Stromal cell of bone marrow (primary cell): ENCODE measurements at regions not wholly inside any gene's neighbourhood (a gene's known extent, or its start where the extent isn't known, plus 50 kb on each side); places are given as distances from the start of the nearest gene placed in this dataset.
"Not testable (repeated sequence)": the region's sequence is repeated elsewhere in the genome, so short reads cannot be mapped to it uniquely, and the experiment has no call there.

ENCODE experiments used
- DNase-seq: peaks from one replicate; pipeline ENCODE4 v3.0.0-alpha.2; 2012; ENCODE audit warnings: low read depth

- no peak for DNase-seq
Observed at GRCh38 chr4:170272959-170273358, 183.2 kb upstream of the AADAT start.

GRCh38 chr4:170271723-170272122, 182.0 kb upstream of the AADAT start:
- no peak for DNase-seq

- DNase-seq: no peak
Observed at GRCh38 chr4:170270628-170271027, 180.9 kb upstream of the AADAT start.

- no peak for DNase-seq
Observed at GRCh38 chr4:170269950-170270349, 180.2 kb upstream of the AADAT start.

GRCh38 chr4:170259631-170260153, 169.9 kb upstream of the AADAT start:
- peak; percentile 49 for DNase-seq

GRCh38 chr4:170256807-170257206, 167.1 kb upstream of the AADAT start:
- DNase-seq: no peak

GRCh38 chr4:170248576-170248975, 158.8 kb upstream of the AADAT start:
- no peak for DNase-seq

- DNase-seq: no peak
Observed at GRCh38 chr4:170248029-170248428, 158.3 kb upstream of the AADAT start.

GRCh38 chr4:170247596-170247995, 157.8 kb upstream of the AADAT start:
- DNase-seq: no peak

GRCh38 chr4:170243662-170244288, 154.0 kb upstream of the AADAT start:
- no peak for DNase-seq

GRCh38 chr4:170242471-170242870, 152.7 kb upstream of the AADAT start:
- DNase-seq: no peak

GRCh38 chr4:170234800-170235199, 145.0 kb upstream of the AADAT start:
- no peak for DNase-seq

- no peak for DNase-seq
Observed at GRCh38 chr4:170231377-170231776, 141.6 kb upstream of the AADAT start.

- DNase-seq: no peak
Observed at GRCh38 chr4:170230242-170230641, 140.5 kb upstream of the AADAT start.

GRCh38 chr4:170229006-170229405, 139.2 kb upstream of the AADAT start:
- no peak for DNase-seq

GRCh38 chr4:170227928-170228327, 138.2 kb upstream of the AADAT start:
- no peak for DNase-seq

GRCh38 chr4:170226288-170226687, 136.5 kb upstream of the AADAT start:
- DNase-seq: no peak

GRCh38 chr4:170214731-170215130, 125.0 kb upstream of the AADAT start:
- DNase-seq: no peak

GRCh38 chr4:170214101-170214500, 124.3 kb upstream of the AADAT start:
- no peak for DNase-seq

GRCh38 chr4:170202721-170203120, 113.0 kb upstream of the AADAT start:
- no peak for DNase-seq

- DNase-seq: no peak
Observed at GRCh38 chr4:170198747-170199146, 109.0 kb upstream of the AADAT start.

GRCh38 chr4:170194794-170195193, 105.0 kb upstream of the AADAT start:
- not testable (repeated sequence) for DNase-seq

GRCh38 chr4:170193496-170193895, 103.7 kb upstream of the AADAT start:
- no peak for DNase-seq

GRCh38 chr4:170190265-170190664, 100.5 kb upstream of the AADAT start:
- DNase-seq: no peak
